Bronchial epithelial cell (primary cell): ENCODE measurements at regions not wholly inside any gene's neighbourhood (a gene's known extent, or its start where the extent isn't known, plus 50 kb on each side); places are given as distances from the start of the nearest gene placed in this dataset.

ENCODE experiments used
- DNase-seq: peaks from one replicate; pipeline ENCODE4 v3.0.0-alpha.2; 2010; ENCODE audit warnings: low read depth
- FAIRE-seq: peaks from 2 replicates; lab custom pipeline; 2011; peaks lifted over from hg19 to GRCh38; lab: Jason Lieb, UNC
- H3K27me3 ChIP-seq: 2 replicates; pipeline ENCODE4 v1.5.1; 2011; ENCODE audit warnings: low read length; ENCODE audit not compliant: control insufficient read depth, insufficient read depth
- H3K36me3 ChIP-seq: 2 replicates; pipeline ENCODE4 v1.5.1; 2011; ENCODE audit warnings: low read length; ENCODE audit not compliant: control insufficient read depth, insufficient read depth
- H3K4me3 ChIP-seq: 2 replicates; pipeline ENCODE4 v1.5.1; 2011; ENCODE audit warnings: mild to moderate bottlenecking, low read depth, low read length, control low read depth
- TF ChIP-seq, protein P1 (sequence below): IDR thresholded peaks from 2 replicates; pipeline ENCODE4 v1.5.1; 2011; ENCODE audit warnings: mild to moderate bottlenecking, moderate library complexity, low read length, control low read depth, inconsistent platforms; ENCODE audit not compliant: insufficient read depth, severe bottlenecking

DNA sequence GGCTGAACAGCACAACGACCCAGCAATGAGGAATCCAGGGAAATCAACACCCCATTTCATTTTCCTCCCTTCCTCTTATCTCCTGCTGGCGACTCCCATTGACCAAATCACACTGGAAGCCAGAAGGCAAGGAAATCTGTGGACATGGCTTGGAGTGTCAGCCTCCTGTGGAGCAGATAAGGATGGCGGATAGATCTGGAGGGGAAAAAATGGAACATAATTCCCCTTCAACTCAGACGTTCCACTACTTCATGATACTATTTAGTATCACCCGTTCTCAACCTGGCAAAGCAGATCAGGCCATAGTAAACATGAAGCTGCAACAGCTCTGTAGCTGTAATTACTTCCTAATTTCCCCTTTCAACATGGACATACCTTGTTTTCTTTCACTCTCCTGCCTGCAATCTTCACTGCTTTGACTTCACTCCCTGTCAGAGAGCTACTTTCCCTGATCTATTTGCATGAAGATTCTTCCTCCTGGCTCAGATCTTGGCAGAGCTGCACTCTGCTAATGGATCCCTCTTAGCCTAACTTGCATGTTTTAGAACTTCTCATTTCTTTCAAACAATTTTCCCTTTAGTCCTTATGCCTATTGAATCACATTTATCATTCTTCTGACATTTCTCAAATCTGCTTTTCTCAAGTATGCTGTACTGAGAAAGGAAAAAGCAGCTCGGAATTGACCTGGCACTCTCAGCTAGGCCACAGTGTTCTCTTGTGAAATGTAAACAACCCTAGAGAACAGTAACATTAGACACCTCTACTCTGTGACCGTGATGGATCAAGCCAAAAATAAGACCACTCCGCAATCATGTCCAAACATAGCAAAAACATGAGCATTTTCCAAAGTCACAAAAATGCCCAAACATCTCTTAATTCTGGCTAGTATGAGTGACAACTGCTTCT lies 135.1 kb downstream of the ETNK1 start:
- Histone ChIP-seq H3K36me3 (no peaks in the 10 kb centered on the region), H3K4me3 (no peak overlapping the region), H3K27me3 (no peaks in the 10 kb centered on the region)
- FAIRE-seq (peak; percentile 55), DNase-seq (no peak)
- TF ChIP-seq, protein P1, sequence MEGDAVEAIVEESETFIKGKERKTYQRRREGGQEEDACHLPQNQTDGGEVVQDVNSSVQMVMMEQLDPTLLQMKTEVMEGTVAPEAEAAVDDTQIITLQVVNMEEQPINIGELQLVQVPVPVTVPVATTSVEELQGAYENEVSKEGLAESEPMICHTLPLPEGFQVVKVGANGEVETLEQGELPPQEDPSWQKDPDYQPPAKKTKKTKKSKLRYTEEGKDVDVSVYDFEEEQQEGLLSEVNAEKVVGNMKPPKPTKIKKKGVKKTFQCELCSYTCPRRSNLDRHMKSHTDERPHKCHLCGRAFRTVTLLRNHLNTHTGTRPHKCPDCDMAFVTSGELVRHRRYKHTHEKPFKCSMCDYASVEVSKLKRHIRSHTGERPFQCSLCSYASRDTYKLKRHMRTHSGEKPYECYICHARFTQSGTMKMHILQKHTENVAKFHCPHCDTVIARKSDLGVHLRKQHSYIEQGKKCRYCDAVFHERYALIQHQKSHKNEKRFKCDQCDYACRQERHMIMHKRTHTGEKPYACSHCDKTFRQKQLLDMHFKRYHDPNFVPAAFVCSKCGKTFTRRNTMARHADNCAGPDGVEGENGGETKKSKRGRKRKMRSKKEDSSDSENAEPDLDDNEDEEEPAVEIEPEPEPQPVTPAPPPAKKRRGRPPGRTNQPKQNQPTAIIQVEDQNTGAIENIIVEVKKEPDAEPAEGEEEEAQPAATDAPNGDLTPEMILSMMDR, result no peak

DNA sequence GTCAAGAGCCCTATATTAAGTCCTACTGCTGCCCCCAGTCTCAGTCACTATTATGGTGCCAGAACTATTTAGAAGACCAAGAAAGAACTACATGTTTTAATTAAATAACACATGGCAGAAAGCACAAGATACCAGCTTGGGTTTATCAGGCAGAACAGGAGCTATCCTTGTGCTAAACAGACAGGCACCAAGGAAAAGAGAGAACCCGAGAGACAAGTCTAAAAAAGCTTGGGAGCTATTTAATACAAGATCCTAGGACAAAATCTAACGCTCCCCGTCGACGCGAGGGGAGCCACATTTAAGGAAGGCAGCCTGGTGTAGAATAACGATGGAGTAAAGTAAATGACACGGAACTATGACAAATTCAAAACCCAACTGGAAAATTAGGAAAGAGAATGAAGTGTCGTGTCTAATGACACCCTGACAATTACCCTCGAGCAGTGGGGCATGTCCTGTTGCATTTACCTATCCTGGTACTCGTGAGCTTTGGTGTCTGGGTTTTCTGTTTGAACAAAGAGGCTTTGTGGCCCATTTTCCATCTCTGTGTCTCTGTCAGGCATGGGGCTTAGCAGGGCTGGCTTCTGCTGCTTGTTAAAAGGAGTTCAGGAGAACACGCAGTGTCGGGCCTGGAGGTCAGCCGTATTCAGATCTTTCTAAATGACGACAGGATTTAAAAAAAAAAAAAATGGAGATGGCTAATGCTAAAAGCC lies 140.6 kb downstream of the ETNK1 start:
- FAIRE-seq, result no peak
- H3K27me3 ChIP-seq, result no peaks in the 10 kb centered on the region
- TF ChIP-seq, protein P1, result no peak
- no peak overlapping the region for H3K4me3 ChIP-seq
- DNase-seq, result no peak
- H3K36me3 ChIP-seq, result no peaks in the 10 kb centered on the region

DNA sequence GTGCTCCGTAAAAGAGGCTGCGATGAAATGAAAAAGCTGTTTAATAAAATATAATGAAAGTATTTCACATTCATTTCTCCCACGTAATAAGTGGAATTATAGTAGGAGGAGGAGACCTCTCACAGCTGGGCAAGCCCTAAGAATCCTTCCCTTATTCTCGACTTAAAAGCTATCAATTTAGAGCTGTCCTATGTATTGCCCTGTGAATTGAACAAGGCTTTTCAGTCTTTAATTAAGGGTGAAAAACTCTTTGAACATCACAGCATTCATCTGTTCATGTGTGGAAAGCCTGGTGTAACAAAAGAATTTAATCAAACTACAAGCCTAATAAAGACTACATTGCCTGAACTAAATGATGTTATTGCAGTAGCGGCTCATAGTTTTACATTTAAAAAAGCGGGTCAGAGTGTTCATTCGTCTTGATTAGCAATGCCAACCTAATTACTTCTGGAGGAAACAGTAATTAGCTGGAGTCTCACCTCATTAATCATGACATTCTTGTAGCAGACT lies 142.0 kb downstream of the ETNK1 start:
- Histone ChIP-seq H3K4me3 (no peak overlapping the region), H3K36me3 (no peaks in the 10 kb centered on the region), H3K27me3 (no peaks in the 10 kb centered on the region)
- DNase-seq, result no peak
- FAIRE-seq, result no peak
- TF ChIP-seq, protein P1, result no peak

DNA sequence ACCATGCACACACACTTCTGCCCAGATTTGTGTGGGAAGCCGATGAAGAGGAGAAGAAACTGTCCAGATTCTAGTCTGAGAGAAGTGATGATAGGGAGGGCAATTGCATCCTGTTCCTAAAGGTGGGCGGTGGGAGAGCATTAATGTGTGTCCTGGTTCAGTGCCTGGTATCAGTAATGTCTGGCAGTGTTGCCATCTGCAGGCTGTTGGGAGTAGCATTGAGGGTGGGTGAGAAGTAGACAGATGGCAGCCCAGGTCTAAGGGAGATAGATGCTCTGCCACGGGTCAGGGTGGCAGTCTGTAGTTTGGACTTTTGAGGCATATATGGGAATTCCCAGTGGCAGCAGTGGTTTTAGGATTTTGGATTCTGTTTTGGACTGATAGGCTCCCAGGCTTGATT lies 156.4 kb downstream of the ETNK1 start:
- H3K27me3 ChIP-seq, result no peaks in the 10 kb centered on the region
- H3K4me3 ChIP-seq, result no peak overlapping the region
- TF ChIP-seq, protein P1, result no peak
- no peak for DNase-seq
- H3K36me3 ChIP-seq, result no peaks in the 10 kb centered on the region
- FAIRE-seq, result no peak

DNA sequence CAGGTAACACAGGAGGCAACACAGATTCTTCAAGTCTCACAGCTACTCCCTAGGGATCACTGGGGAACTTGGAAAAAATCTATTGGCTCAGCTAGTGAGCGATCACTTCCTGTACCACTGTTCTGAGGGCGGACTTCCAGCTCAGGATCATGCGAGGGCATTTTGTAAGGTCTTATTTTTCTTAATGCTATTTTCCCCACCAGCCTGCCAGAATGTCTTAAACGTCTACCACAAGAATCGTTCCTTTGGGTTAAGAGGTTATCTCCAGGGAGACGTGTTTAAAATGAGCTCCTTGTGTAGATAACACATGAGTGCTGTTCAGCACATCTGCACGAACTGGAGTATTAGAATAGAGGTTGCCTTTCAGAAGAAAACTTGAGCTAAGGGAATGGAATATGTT lies 162.6 kb downstream of the ETNK1 start:
- no peak for FAIRE-seq
- TF ChIP-seq, protein P1, result no peak

More for the DNA sequence above, 162.6 kb downstream of the ETNK1 start:
- Histone ChIP-seq H3K36me3 (no peaks in the 10 kb centered on the region), H3K4me3 (no peak overlapping the region), H3K27me3 (no peaks in the 10 kb centered on the region)
- DNase-seq, result no peak
